K562 (cell line): ENCODE measurements at regions not wholly inside any gene's neighbourhood (a gene's known extent, or its start where the extent isn't known, plus 50 kb on each side); places are given as distances from the start of the nearest gene placed in this dataset.

Experiments used
- BRF2 ChIP-seq: IDR thresholded peaks from 3 replicates; pipeline ENCODE4 v1.6.1; 2011; ENCODE audit warnings: borderline replicate concordance, mild to moderate bottlenecking; ENCODE audit not compliant: insufficient read length, insufficient read depth
- CREB3 ChIP-seq: fragments of 450-650 bp; conservative IDR thresholded peaks from 2 replicates; pipeline ENCODE4 v1.6.1; 2016; ENCODE audit warnings: missing genetic modification characterization, low read depth, mild to moderate bottlenecking, missing compliant biosample characterization, moderate library complexity
- CXXC5 ChIP-seq: fragments of 250-450 bp; sonication (Bioruptor Pico); IDR thresholded peaks from 2 replicates; pipeline ENCODE4 v1.8.0; 2022; ENCODE audit warnings: inconsistent platforms, mild to moderate bottlenecking, moderate library complexity
- DDX20 ChIP-seq: fragments of 450-650 bp; IDR thresholded peaks from 2 replicates; pipeline ENCODE4 v1.6.1; 2016; ENCODE audit warnings: missing genetic modification characterization, low read depth, mild to moderate bottlenecking, missing compliant biosample characterization, moderate library complexity
- E2F4 ChIP-seq: sonication (generic); formaldehyde crosslinking; IDR thresholded peaks from 2 replicates; pipeline ENCODE4 v1.8.0; 2022; ENCODE audit warnings: mild to moderate bottlenecking, low read depth, missing genetic modification reagents
- ETV1 ChIP-seq: fragments of 450-650 bp; conservative IDR thresholded peaks from 2 replicates; pipeline ENCODE4 v1.6.1; 2016; ENCODE audit warnings: missing genetic modification characterization, control low read depth, low read depth, missing compliant biosample characterization
- HDAC8 ChIP-seq: fragments of 450-650 bp; IDR thresholded peaks from 2 replicates; pipeline ENCODE4 v1.6.1; 2016; ENCODE audit warnings: mild to moderate bottlenecking, missing genetic modification characterization, moderate library complexity, missing compliant biosample characterization
- HNRNPH1 ChIP-seq: fragments of 200-400 bp; formaldehyde crosslinking; optimal IDR thresholded peaks from 2 replicates; pipeline ENCODE3; 2017; ENCODE audit warnings: low read depth, mild to moderate bottlenecking, low read length, moderate library complexity
- MECOM ChIP-seq: fragments of 250-450 bp; sonication (Bioruptor Pico); IDR thresholded peaks from 2 replicates; pipeline ENCODE4 v1.8.0; 2022; ENCODE audit warnings: inconsistent platforms
- MLLT1 ChIP-seq, 2 experiments: fragments of 450-650 bp; IDR thresholded peaks; 2 replicates each; pipeline ENCODE4 v1.6.1; 2016
- PYGO2 ChIP-seq: fragments of 450-650 bp; IDR thresholded peaks from 2 replicates; pipeline ENCODE4 v1.6.1; 2016; ENCODE audit warnings: mild to moderate bottlenecking, missing genetic modification characterization, moderate library complexity, missing compliant biosample characterization
- RFX1 ChIP-seq: fragments of 450-650 bp; IDR thresholded peaks from 2 replicates; pipeline ENCODE4 v1.6.1; 2016; ENCODE audit warnings: mild to moderate bottlenecking, moderate library complexity
- SIN3A ChIP-seq, 2 experiments: fragments of 150-350 bp in 1 of 2; IDR thresholded peaks; 2 replicates each; pipeline ENCODE4 v1.6.1; 2011 to 2016; ENCODE audit warnings: borderline replicate concordance in 2 of 2, low read depth in 2 of 2, low read length in 2 of 2, mild to moderate bottlenecking in 2 of 2, moderate library complexity in 2 of 2; ENCODE audit not compliant: control insufficient read depth in 1 of 2
- SRSF3 ChIP-seq: fragments of 200-400 bp; formaldehyde crosslinking; IDR thresholded peaks from 2 replicates; pipeline ENCODE4 v1.6.1; 2016; ENCODE audit warnings: mild to moderate bottlenecking, low read length, moderate library complexity; ENCODE audit not compliant: insufficient read depth
- STAT5A ChIP-seq: IDR thresholded peaks from 2 replicates; pipeline ENCODE4 v1.6.1; 2012; ENCODE audit warnings: low read length, inconsistent platforms, borderline replicate concordance
- ZFP1 ChIP-seq: fragments of 450-650 bp; formaldehyde crosslinking; IDR thresholded peaks from 2 replicates; pipeline ENCODE4 v1.4.0; 2020; ENCODE audit warnings: mild to moderate bottlenecking, mixed read lengths
- ZNF740 ChIP-seq, 3 experiments: fragments of 200-800 bp in 1 of 3; sonication (Bioruptor generic) in 1 of 3; sonication (generic) in 1 of 3; formaldehyde crosslinking in 1 of 3; IDR thresholded peaks; 2 replicates each; pipeline versions ENCODE4 v1.6.1 to v1.8.0; 2016 to 2022; ENCODE audit warnings: mild to moderate bottlenecking in 2 of 3, missing compliant biosample characterization in 2 of 3, missing genetic modification characterization in 2 of 3, missing genetic modification reagents in 1 of 3

- TF ChIP-seq ETV1 (tag) (0 out of 2 replicates have a peak, but pooled peaks have one; percentile 30), SRSF3 (no peak), PYGO2 (tag) (peak; percentile 88), RFX1 (peak; percentile 79), ZFP1 (CRISPR knock-in tag) (no peak), HDAC8 (tag) (peak; percentile 94), CXXC5 (no peak), MLLT1 (IDR thresholded peaks at IDR 0.05) (no peak), SIN3A (IDR thresholded peaks at IDR 0.05; ENCODE audit: borderline replicate concordance in 2 of 2, control insufficient read depth in 1 of 2, low read depth in 2 of 2, low read length in 2 of 2) (no peak), ZNF740 (CRISPR knock-in tag; IDR thresholded peaks at IDR 0.05) (no peak), ZNF740 (tag; IDR thresholded peaks at IDR 0.05) (peak in 1 of 2 experiments; percentile 94; a peak in 2 of 4 replicates), E2F4 (CRISPR knock-in tag) (no peak), HNRNPH1 (no peak), MECOM (CRISPR knock-in tag) (peak; percentile 78; the same call in 1 of the 2 replicates), DDX20 (0 out of 2 replicates have a peak, but pooled peaks have one; percentile 46), STAT5A (peak; percentile 36; the same call in 1 of the 2 replicates), BRF2 (no peak), CREB3 (tag) (peak; percentile 86; the same call in 1 of the 2 replicates)
Measured at GRCh38 chr5:2156358-2157059, 273.8 kb upstream of the IRX4 start (continued).
